ENCODE measurements at regions not wholly inside any gene's neighbourhood (a gene's known extent, or its start where the extent isn't known, plus 50 kb on each side); places are given as distances from the start of the nearest gene placed in this dataset.
"Not testable (repeated sequence)": the region's sequence is repeated elsewhere in the genome, so short reads cannot be mapped to it uniquely, and the experiment has no call there.

GRCh38 chr15:69570997-69571396 lies 118.4 kb downstream of the RPLP1 start:
- TF ChIP-seq CHD1 (IDR thresholded peaks at IDR 0.05; ENCODE audit: low read depth, low read length) (no peak), RFX5 (IDR thresholded peaks at IDR 0.05; ENCODE audit: low read depth, low read length) (no peak), MAZ (IDR thresholded peaks at IDR 0.05; ENCODE audit: borderline replicate concordance, low read depth, low read length) (no peak), RAD21 (IDR thresholded peaks at IDR 0.05; ENCODE audit: low read length) (no peak), ELK1 (IDR thresholded peaks at IDR 0.05; ENCODE audit: borderline replicate concordance, low read depth, low read length) (no peak), MXI1 (IDR thresholded peaks at IDR 0.05; ENCODE audit: borderline replicate concordance, low read depth, low read length) (no peak), RCOR1 (IDR thresholded peaks at IDR 0.05; ENCODE audit: insufficient replicate concordance, low read length) (no peak), BHLHE40 (IDR thresholded peaks at IDR 0.05; ENCODE audit: low read depth, low read length) (no peak)
- H4K20me1 ChIP-seq (ENCODE audit: insufficient read depth, low read length): no peaks in the 10 kb centered on the region
- in situ Hi-C loops (cut with MboI; ENCODE audit: low sequenced_read_pairs) (loop anchor here (10.0 kb wide), 1 partner anchor 914 kb away; no protein-coding TSS in a partner anchor), dilution Hi-C loops (cut with HindIII; ENCODE audit: low sequenced_read_pairs, unreplicated experiment) (no loop called here), intact Hi-C loops (cut with micrococcal nuclease) (no loop called here)
- ChIA-PET CTCF (no interaction called here), POLR2A (ENCODE audit: unreplicated experiment) (no interaction called here)
- no peak overlapping the region for H3K56ac ChIP-seq (ENCODE audit: extremely low read depth, insufficient read depth, low read length)
- peaks cover 7% of the 10 kb centered on the region for H3K4me1 ChIP-seq (ENCODE audit: control insufficient read depth, insufficient read depth, low read length)
- 100% methylated on average over 1 of the region's 5 CpGs; no CpG with 5 or more reads in 1 of the 2 experiments for WGBS, 2 experiments (ENCODE audit: extremely low coverage in 2 of 2, insufficient read length in 1 of 2)
- no peak overlapping the region for H3K9ac ChIP-seq (ENCODE audit: low read depth, low read length)
- no peak overlapping the region for H2AFZ ChIP-seq (replicated peaks; ENCODE audit: low read length, poor library complexity)
- H2AK5ac ChIP-seq (ENCODE audit: low read depth, low read length): no peak overlapping the region
- no peak overlapping the region for H4K8ac ChIP-seq (ENCODE audit: low read depth in 2 of 2, low read length in 2 of 2)
- DNase-seq: no peak
- H3K27ac ChIP-seq (ENCODE audit: insufficient read depth, low read length): no peak overlapping the region
- H3K14ac ChIP-seq (replicated peaks; ENCODE audit: low read depth, low read length): no peak overlapping the region
- H2BK15ac ChIP-seq (ENCODE audit: low read depth, low read length): no peak overlapping the region
- H4K91ac ChIP-seq (ENCODE audit: insufficient read depth, low read depth, low read length): no peak overlapping the region
- H3K9me3 ChIP-seq (ENCODE audit: control insufficient read depth, insufficient read depth, low read length): no peaks in the 10 kb centered on the region
- H3K36me3 ChIP-seq (ENCODE audit: control insufficient read depth, insufficient read depth, low read length): no peaks in the 10 kb centered on the region
- no peak overlapping the region for H3K18ac ChIP-seq (ENCODE audit: low read depth, low read length)
- no peak overlapping the region for H3K23ac ChIP-seq (ENCODE audit: low read depth, low read length)
- H3K27me3 ChIP-seq (ENCODE audit: control insufficient read depth, insufficient read depth, low read length): peaks cover 31% of the 10 kb centered on the region
- no peaks in the 10 kb centered on the region for H3K9me1 ChIP-seq (ENCODE audit: insufficient read depth, low read length)
- no peak overlapping the region for H2AK9ac ChIP-seq (replicated peaks; ENCODE audit: low read depth, low read length, poor library complexity)
- no peak overlapping the region for H2BK120ac ChIP-seq (ENCODE audit: low read depth, low read length)
- H4K5ac ChIP-seq (ENCODE audit: low read depth, low read length): no peak overlapping the region
- no peak for ATAC-seq (ENCODE audit: low read depth)
- no peaks in the 10 kb centered on the region for H3K79me1 ChIP-seq (ENCODE audit: low read depth in 1 of 2, low read length in 2 of 2)
- H3K4ac ChIP-seq (ENCODE audit: low read depth, low read length): no peak overlapping the region
- no peak overlapping the region for H2BK20ac ChIP-seq (ENCODE audit: low read depth, low read length)
- no peak overlapping the region for H3K4me3 ChIP-seq (ENCODE audit: insufficient read depth, low read depth, low read length)
- no TSS peak for BruUV-seq (replicated peaks)
- H3K4me2 ChIP-seq (ENCODE audit: low read depth, low read length): no peak overlapping the region
- no peak overlapping the region for H2BK5ac ChIP-seq (ENCODE audit: low read depth, low read length, poor library complexity, severe bottlenecking)

- ATAC-seq (ENCODE audit: low read depth); H3K56ac ChIP-seq (ENCODE audit: extremely low read depth, insufficient read depth, low read length); dilution Hi-C loops (cut with HindIII; ENCODE audit: low sequenced_read_pairs, unreplicated experiment); H4K91ac ChIP-seq (ENCODE audit: insufficient read depth, low read depth, low read length); H3K79me1 ChIP-seq (ENCODE audit: low read depth in 1 of 2, low read length in 2 of 2); H3K4me3 ChIP-seq (ENCODE audit: insufficient read depth, low read depth, low read length); H4K5ac ChIP-seq (ENCODE audit: low read depth, low read length); H3K4me2 ChIP-seq (ENCODE audit: low read depth, low read length); H2BK120ac ChIP-seq (ENCODE audit: low read depth, low read length); H3K9me3 ChIP-seq (ENCODE audit: control insufficient read depth, insufficient read depth, low read length); H4K20me1 ChIP-seq (ENCODE audit: insufficient read depth, low read length); H3K4ac ChIP-seq (ENCODE audit: low read depth, low read length); H2AK5ac ChIP-seq (ENCODE audit: low read depth, low read length); H3K9me1 ChIP-seq (ENCODE audit: insufficient read depth, low read length); H3K14ac ChIP-seq (replicated peaks; ENCODE audit: low read depth, low read length); POLR2A ChIA-PET (ENCODE audit: unreplicated experiment); BruUV-seq (replicated peaks); H2AK9ac ChIP-seq (replicated peaks; ENCODE audit: low read depth, low read length, poor library complexity); intact Hi-C loops (cut with micrococcal nuclease); DNase-seq; H2AFZ ChIP-seq (replicated peaks; ENCODE audit: low read length, poor library complexity); H2BK5ac ChIP-seq (ENCODE audit: low read depth, low read length, poor library complexity, severe bottlenecking); H3K23ac ChIP-seq (ENCODE audit: low read depth, low read length); H3K18ac ChIP-seq (ENCODE audit: low read depth, low read length); H3K36me3 ChIP-seq (ENCODE audit: control insufficient read depth, insufficient read depth, low read length); H4K8ac ChIP-seq (ENCODE audit: low read depth in 2 of 2, low read length in 2 of 2); H3K27ac ChIP-seq (ENCODE audit: insufficient read depth, low read length); H2BK15ac ChIP-seq (ENCODE audit: low read depth, low read length); H2BK20ac ChIP-seq (ENCODE audit: low read depth, low read length); CTCF ChIA-PET; H3K4me1 ChIP-seq (ENCODE audit: control insufficient read depth, insufficient read depth, low read length); H3K9ac ChIP-seq (ENCODE audit: low read depth, low read length): not testable (repeated sequence)
- H3K27me3 ChIP-seq (ENCODE audit: control insufficient read depth, insufficient read depth, low read length): peaks cover 47% of the 10 kb centered on the region
- WGBS, 2 experiments (ENCODE audit: extremely low coverage in 2 of 2, insufficient read length in 1 of 2): no CpG with 5 or more reads among the region's 2 CpGs
- in situ Hi-C loops (cut with MboI; ENCODE audit: low sequenced_read_pairs): loop anchor here (10.0 kb wide), 1 partner anchor 912 kb away; no protein-coding TSS in a partner anchor
Measured at GRCh38 chr15:69573278-69573677, 120.7 kb downstream of the RPLP1 start.
